Caco-2 (cell line): ENCODE measurements at regions not wholly inside any gene's neighbourhood (a gene's known extent, or its start where the extent isn't known, plus 50 kb on each side); places are given as distances from the start of the nearest gene placed in this dataset.

Experiments used
- BruUV-seq: library from RNA; stranded (reverse); fragments of 400-500 nt; replicated peaks from 2 replicates; lab custom pipeline; 2021; lab: Mats Ljungman, UMichigan
- CTCF ChIA-PET: fragments of 300-600 bp; sonication (Branson Sonifier 250); formaldehyde crosslinking; loops from one replicate; lab custom pipeline; 2022; ENCODE audit warnings: antibody characterized with exemption; lab: Charles Lee
- POLR2A ChIA-PET: fragments of 300-600 bp; sonication (Branson Sonifier 250); formaldehyde crosslinking; loops from one replicate; lab custom pipeline; 2022; ENCODE audit warnings: antibody characterized with exemption; lab: Charles Lee
- DNase-seq, 2 experiments: peaks; one replicate each; pipeline versions ENCODE4 v3.0.0 to v3.0.0-alpha.2; 2020 to 2022
- H3K27me3 ChIP-seq: replicated peaks from 2 replicates; pipeline ENCODE4 v1.6.0; 2011; ENCODE audit warnings: low read length; ENCODE audit not compliant: control insufficient read depth, insufficient read depth
- H3K36me3 ChIP-seq: 2 replicates; pipeline ENCODE4 v1.5.1; 2011; ENCODE audit warnings: low read length; ENCODE audit not compliant: control insufficient read depth, insufficient read depth
- H3K4me1 ChIP-seq: fragments of 250-450 bp; sonication (Bioruptor Pico); 2 replicates; pipeline ENCODE4 v1.5.1; 2020; ENCODE audit warnings: mild to moderate bottlenecking
- H3K4me3 ChIP-seq: 2 replicates; pipeline ENCODE4 v1.5.1; 2011; ENCODE audit warnings: low read depth, mild to moderate bottlenecking, control low read depth, low read length
- H3K9me3 ChIP-seq: fragments of 250-450 bp; sonication (Bioruptor Pico); 2 replicates; pipeline ENCODE4 v1.5.1; 2020; ENCODE audit warnings: mild to moderate bottlenecking, moderate library complexity
- H3K27ac Mint-ChIP-seq: one replicate; pipeline ENCODE4 v1.8.0; 2022; ENCODE audit warnings: mixed read lengths; ENCODE audit not compliant: unreplicated experiment
- H3K27me3 Mint-ChIP-seq: one replicate; pipeline ENCODE4 v1.8.0; 2022; ENCODE audit warnings: mixed read lengths; ENCODE audit not compliant: insufficient read depth, unreplicated experiment
- H3K36me3 Mint-ChIP-seq: one replicate; pipeline ENCODE4 v1.8.0; 2022; ENCODE audit warnings: mild to moderate bottlenecking, mixed read lengths; ENCODE audit not compliant: insufficient read depth, unreplicated experiment
- H3K4me1 Mint-ChIP-seq: one replicate; pipeline ENCODE4 v1.8.0; 2022; ENCODE audit warnings: low read depth, mixed read lengths; ENCODE audit not compliant: unreplicated experiment
- H3K4me3 Mint-ChIP-seq: one replicate; pipeline ENCODE4 v1.8.0; 2022; ENCODE audit warnings: mild to moderate bottlenecking, moderate library complexity, mixed read lengths; ENCODE audit not compliant: unreplicated experiment
- H3K9me3 Mint-ChIP-seq: one replicate; pipeline ENCODE4 v1.8.0; 2022; ENCODE audit warnings: mixed read lengths; ENCODE audit not compliant: unreplicated experiment
- CTCF ChIP-seq, 2 experiments: fragments of 200-600 bp in 1 of 2; IDR thresholded peaks; 1 replicate in 1 of 2; 2 replicates in 1 of 2; pipeline versions ENCODE4 v1.5.1 to v1.8.0; 2011 to 2022; ENCODE audit warnings: antibody characterized with exemption in 1 of 2, control low read depth in 1 of 2, inconsistent platforms in 1 of 2, low read depth in 1 of 2, low read length in 1 of 2, mild to moderate bottlenecking in 1 of 2, moderate library complexity in 1 of 2; ENCODE audit not compliant: insufficient read depth in 1 of 2, severe bottlenecking in 1 of 2, unreplicated experiment in 1 of 2
- intact Hi-C: fragments of 100-400 bp; cut with micrococcal nuclease; formaldehyde crosslinking; loops from one replicate; pipeline ENCODE4 v1.10.0; 2022; ENCODE audit not compliant: unreplicated experiment

GRCh38 chr1:217238945-217239344, 391.9 kb downstream of the GPATCH2 start:
- Histone ChIP-seq H3K9me3 (no peaks in the 10 kb centered on the region), H3K4me1 (no peaks in the 10 kb centered on the region), H3K36me3 (no peaks in the 10 kb centered on the region), H3K27me3 (no peaks in the 10 kb centered on the region), H3K4me3 (no peak overlapping the region)
- no peaks in the 10 kb centered on the region for H3K9me3 Mint-ChIP-seq
- H3K27ac Mint-ChIP-seq, result no peak overlapping the region
- no peak for TF ChIP-seq CTCF (IDR thresholded peaks at IDR 0.05; ENCODE audit: insufficient read depth in 1 of 2, low read depth in 1 of 2, low read length in 1 of 2, severe bottlenecking in 1 of 2, unreplicated experiment in 1 of 2)
- DNase-seq, result no peak
- intact Hi-C loops, result no loop called here
- H3K36me3 Mint-ChIP-seq, result no peaks in the 10 kb centered on the region
- CTCF ChIA-PET, result no interaction called here
- no peaks in the 10 kb centered on the region for H3K4me1 Mint-ChIP-seq
- BruUV-seq, result no TSS peak
- POLR2A ChIA-PET, result no interaction called here
- H3K4me3 Mint-ChIP-seq, result no peak overlapping the region
- H3K27me3 Mint-ChIP-seq, result no peaks in the 10 kb centered on the region

GRCh38 chr1:217230412-217230811, 400.5 kb downstream of the GPATCH2 start:
- Histone ChIP-seq H3K36me3 (no peaks in the 10 kb centered on the region), H3K4me3 (no peak overlapping the region), H3K27me3 (no peaks in the 10 kb centered on the region), H3K4me1 (no peaks in the 10 kb centered on the region), H3K9me3 (no peaks in the 10 kb centered on the region)
- Mint-ChIP-seq H3K4me3 (no peak overlapping the region), H3K36me3 (no peaks in the 10 kb centered on the region), H3K27ac (no peak overlapping the region), H3K27me3 (no peaks in the 10 kb centered on the region), H3K9me3 (no peaks in the 10 kb centered on the region), H3K4me1 (no peaks in the 10 kb centered on the region)
- POLR2A ChIA-PET, result no interaction called here
- CTCF ChIA-PET, result no interaction called here
- BruUV-seq, result no TSS peak
- no peak for TF ChIP-seq CTCF (IDR thresholded peaks at IDR 0.05; ENCODE audit: insufficient read depth in 1 of 2, low read depth in 1 of 2, low read length in 1 of 2, severe bottlenecking in 1 of 2, unreplicated experiment in 1 of 2)
- no peak for DNase-seq
- intact Hi-C loops, result no loop called here

- no peaks in the 10 kb centered on the region for H3K4me1 Mint-ChIP-seq
- H3K27ac Mint-ChIP-seq, result no peak overlapping the region
- TF ChIP-seq CTCF (IDR thresholded peaks at IDR 0.05; ENCODE audit: insufficient read depth in 1 of 2, low read depth in 1 of 2, low read length in 1 of 2, severe bottlenecking in 1 of 2, unreplicated experiment in 1 of 2), result no peak
- DNase-seq, result no peak
- ChIA-PET POLR2A (no interaction called here), CTCF (no interaction called here)
- H3K4me1 ChIP-seq, result no peaks in the 10 kb centered on the region
- no peaks in the 10 kb centered on the region for H3K36me3 Mint-ChIP-seq
- BruUV-seq, result no TSS peak
- H3K9me3 ChIP-seq, result no peaks in the 10 kb centered on the region
- no peaks in the 10 kb centered on the region for H3K36me3 ChIP-seq
- no peak overlapping the region for H3K4me3 Mint-ChIP-seq
- no peaks in the 10 kb centered on the region for H3K9me3 Mint-ChIP-seq
- no peaks in the 10 kb centered on the region for H3K27me3 Mint-ChIP-seq
- no peak overlapping the region for H3K4me3 ChIP-seq
- no peaks in the 10 kb centered on the region for H3K27me3 ChIP-seq
- intact Hi-C loops, result no loop called here
Measured at GRCh38 chr1:217228689-217229088, 402.2 kb downstream of the GPATCH2 start.
